Erythroblast (primary cell): ENCODE measurements at regions not wholly inside any gene's neighbourhood (a gene's known extent, or its start where the extent isn't known, plus 50 kb on each side); places are given as distances from the start of the nearest gene placed in this dataset.

Experiments used
- GATA1 ChIP-seq: IDR thresholded peaks from 2 replicates; pipeline ENCODE4 v1.6.1; 2011; ENCODE audit warnings: low read depth, mild to moderate bottlenecking, control low read depth, low read length, moderate library complexity
- POLR2A ChIP-seq: IDR thresholded peaks from 2 replicates; pipeline ENCODE4 v1.6.1; 2011; ENCODE audit warnings: mild to moderate bottlenecking, low read length

GRCh38 chr4:54930226-54930625 is 195.2 kb downstream of the KDR start:
- TF ChIP-seq POLR2A (no peak), GATA1 (no peak)
